CD14-positive monocyte (primary cell): ENCODE measurements at regions not wholly inside any gene's neighbourhood (a gene's known extent, or its start where the extent isn't known, plus 50 kb on each side); places are given as distances from the start of the nearest gene placed in this dataset.

Experiments used
- DNase-seq, 3 donors: peaks; one replicate each; pipeline ENCODE4 v3.0.0-alpha.2; 2011 to 2022
- H2AFZ ChIP-seq: 2 replicates; pipeline ENCODE4 v1.6.0; 2012; ENCODE audit warnings: mild to moderate bottlenecking, low read depth, low read length, inconsistent platforms; ENCODE audit not compliant: insufficient read depth, poor library complexity, severe bottlenecking
- H3K27ac ChIP-seq, 2 donors: 1 replicate in 1 of 2; 2 replicates in 1 of 2; pipeline ENCODE4 v1.5.1; 2012 to 2013; ENCODE audit warnings: low read length in 2 of 2, control low read depth in 1 of 2, inconsistent platforms in 1 of 2, low read depth in 1 of 2, mild to moderate bottlenecking in 1 of 2
- H3K27me3 ChIP-seq, 2 donors: one replicate each; pipeline versions ENCODE4 v1.6.0 to v1.6.1; 2011 to 2013; ENCODE audit warnings: low read length in 2 of 2; ENCODE audit not compliant: control insufficient read depth in 2 of 2, insufficient read depth in 2 of 2
- H3K36me3 ChIP-seq, 2 donors: replicated peaks in 1 of 2; 1 replicate in 1 of 2; 2 replicates in 1 of 2; pipeline versions ENCODE4 v1.5.1 to v1.6.1; 2012 to 2013; ENCODE audit warnings: low read length in 2 of 2, control low read depth in 1 of 2, inconsistent platforms in 1 of 2, mild to moderate bottlenecking in 1 of 2; ENCODE audit not compliant: insufficient read depth in 2 of 2, control insufficient read depth in 1 of 2
- H3K4me1 ChIP-seq, 2 donors: 1 replicate in 1 of 2; 2 replicates in 1 of 2; pipeline versions ENCODE4 v1.5.1 to v1.6.1; 2012 to 2013; ENCODE audit warnings: low read length in 2 of 2, control low read depth in 1 of 2, inconsistent platforms in 1 of 2, mild to moderate bottlenecking in 1 of 2, moderate library complexity in 1 of 2; ENCODE audit not compliant: insufficient read depth in 2 of 2, control insufficient read depth in 1 of 2
- H3K4me2 ChIP-seq: replicated peaks from 2 replicates; pipeline ENCODE3; 2012; ENCODE audit warnings: low read length, moderate library complexity, mild to moderate bottlenecking; ENCODE audit not compliant: poor library complexity, severe bottlenecking; ENCODE audit errors: extremely low read depth
- H3K4me3 ChIP-seq, 3 experiments: fragments of 200-600 bp in 1 of 3; sonication (generic) in 1 of 3; replicated peaks in 1 of 3; 1 replicate in 2 of 3; 2 replicates in 1 of 3; pipeline ENCODE4 v1.5.1; 2011 to 2013; ENCODE audit warnings: low read length in 3 of 3, mild to moderate bottlenecking in 3 of 3, control low read depth in 2 of 3, low read depth in 2 of 3, inconsistent platforms in 1 of 3, moderate library complexity in 1 of 3
- H3K79me2 ChIP-seq: 2 replicates; pipeline ENCODE4 v1.6.0; 2012; ENCODE audit warnings: mild to moderate bottlenecking, control low read depth, inconsistent platforms, low read length, moderate library complexity; ENCODE audit not compliant: insufficient read depth
- H3K9ac ChIP-seq: 2 replicates; pipeline ENCODE4 v1.6.0; 2017; ENCODE audit warnings: low read length, mild to moderate bottlenecking; ENCODE audit not compliant: insufficient read depth, poor library complexity, severe bottlenecking
- H3K9me3 ChIP-seq, 2 donors: replicated peaks in 1 of 2; 1 replicate in 1 of 2; 2 replicates in 1 of 2; pipeline versions ENCODE4 v1.5.1 to v1.6.1; 2012 to 2013; ENCODE audit warnings: low read length in 2 of 2, control low read depth in 1 of 2; ENCODE audit not compliant: control insufficient read depth in 1 of 2, insufficient read depth in 1 of 2
- H4K20me1 ChIP-seq: 2 replicates; pipeline ENCODE4 v1.6.0; 2012; ENCODE audit warnings: mild to moderate bottlenecking, low read length, control low read depth, moderate library complexity; ENCODE audit not compliant: insufficient read depth
- H3K27ac Mint-ChIP-seq, 7 donors: one replicate each; pipeline ENCODE4 v1.8.0; 2020; ENCODE audit warnings: mild to moderate bottlenecking in 7 of 7, mixed read lengths in 7 of 7, moderate library complexity in 6 of 7, inconsistent platforms in 2 of 7
- H3K27me3 Mint-ChIP-seq, 3 donors: one replicate each; pipeline ENCODE4 v1.8.0; 2021 to 2022; ENCODE audit warnings: low read depth in 3 of 3, mild to moderate bottlenecking in 3 of 3, mixed read lengths in 3 of 3, moderate library complexity in 3 of 3, inconsistent platforms in 1 of 3
- H3K36me3 Mint-ChIP-seq, 2 donors: one replicate each; pipeline ENCODE4 v1.8.0; 2020; ENCODE audit warnings: mixed read lengths in 2 of 2, inconsistent platforms in 1 of 2, mild to moderate bottlenecking in 1 of 2
- H3K4me1 Mint-ChIP-seq: one replicate; pipeline ENCODE4 v1.8.0; 2020; ENCODE audit warnings: mild to moderate bottlenecking, mixed read lengths
- H3K4me3 Mint-ChIP-seq, 2 donors: one replicate each; pipeline ENCODE4 v1.8.0; 2020; ENCODE audit warnings: mild to moderate bottlenecking in 2 of 2, mixed read lengths in 2 of 2, moderate library complexity in 1 of 2
- H3K9me3 Mint-ChIP-seq, 7 donors: one replicate each; pipeline ENCODE4 v1.8.0; 2020 to 2022; ENCODE audit warnings: mixed read lengths in 7 of 7, mild to moderate bottlenecking in 6 of 7, moderate library complexity in 6 of 7, inconsistent platforms in 2 of 7
- CTCF ChIP-seq: fragments of 200-600 bp; IDR thresholded peaks from one replicate; pipeline ENCODE4 v1.8.0; 2022; ENCODE audit warnings: antibody characterized with exemption, mild to moderate bottlenecking
- WGBS: methylation state at CpG from one replicate; pipeline ENCODE4 v1.1.5; 2013; ENCODE audit warnings: missing lambda C conversion rate; ENCODE audit not compliant: insufficient coverage; 5-methylcytosine and 5-hydroxymethylcytosine counted together
- intact Hi-C, 2 donors: fragments of 100-400 bp; cut with micrococcal nuclease; formaldehyde crosslinking; loops; one replicate each; pipeline versions ENCODE4 v1.15.0 to v1.15.1; 2023

DNA sequence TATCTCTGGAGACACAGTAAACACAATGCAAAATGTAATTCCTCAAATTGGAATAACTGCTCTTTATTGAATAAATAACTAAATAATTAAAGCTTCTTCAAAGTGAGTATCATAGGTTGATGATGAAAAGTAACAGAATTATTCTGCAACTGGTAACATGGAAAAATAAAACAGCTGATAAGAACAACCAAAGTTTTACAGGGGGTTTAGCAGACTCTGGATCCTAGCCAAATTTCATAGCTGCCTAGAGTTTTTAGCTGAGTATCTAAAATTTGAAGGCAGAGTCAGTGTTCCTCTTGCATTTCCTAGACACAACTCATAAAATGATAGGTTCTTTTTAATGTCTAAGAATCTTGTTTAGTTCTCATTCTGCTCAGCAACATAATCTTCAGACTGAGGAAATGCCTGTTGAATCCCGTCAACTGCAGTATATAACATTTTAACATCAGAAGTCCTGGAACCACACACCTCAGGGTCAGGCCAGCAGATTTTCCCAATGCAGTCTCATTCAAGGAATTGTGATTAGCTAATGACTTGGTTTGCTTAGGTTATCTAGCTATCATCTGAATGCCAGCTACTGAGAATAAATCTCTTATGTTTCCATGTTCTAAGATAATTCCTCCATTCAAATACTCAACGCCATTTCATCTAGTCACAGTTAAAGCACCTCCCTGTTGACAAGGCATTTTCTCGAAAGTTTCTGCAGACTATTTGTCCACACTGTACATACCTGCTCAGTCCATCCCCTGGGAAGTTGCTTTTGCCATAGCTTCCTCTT, 411.6 kb downstream of the BCAT1 start:
- H3K36me3 Mint-ChIP-seq = no peaks in the 10 kb centered on the region
- intact Hi-C loops = no loop called here
- H3K4me3 Mint-ChIP-seq = no peak overlapping the region
- TF ChIP-seq CTCF = no peak
- no peaks in the 10 kb centered on the region for H3K36me3 ChIP-seq
- WGBS = 93% methylated on average over 2 of the region's 3 CpGs
- H4K20me1 ChIP-seq = no peaks in the 10 kb centered on the region
- no peak overlapping the region for H2AFZ ChIP-seq
- no peak for DNase-seq
- no peak overlapping the region for H3K27ac ChIP-seq
- H3K4me1 ChIP-seq = no peaks in the 10 kb centered on the region
- H3K9ac ChIP-seq = no peak overlapping the region
- no peaks in the 10 kb centered on the region for H3K27me3 Mint-ChIP-seq
- H3K79me2 ChIP-seq = no peaks in the 10 kb centered on the region
- H3K9me3 ChIP-seq = no peaks in the 10 kb centered on the region
- H3K4me2 ChIP-seq = no peak overlapping the region
- H3K4me3 ChIP-seq = no peak overlapping the region
- no peak overlapping the region for H3K27ac Mint-ChIP-seq
- no peaks in the 10 kb centered on the region for H3K4me1 Mint-ChIP-seq
- no peaks in the 10 kb centered on the region for H3K27me3 ChIP-seq
- H3K9me3 Mint-ChIP-seq = peaks cover 0 to 3% (median 0%) of the 10 kb centered on the region in 7 donors

GRCh38 chr12:24535334-24536069, 413.4 kb downstream of the BCAT1 start:
- Mint-ChIP-seq H3K4me1 (no peaks in the 10 kb centered on the region), H3K9me3 (peaks cover 0 to 5% (median 0%) of the 10 kb centered on the region in 7 donors), H3K27ac (no peak overlapping the region), H3K36me3 (no peaks in the 10 kb centered on the region), H3K4me3 (no peak overlapping the region), H3K27me3 (no peaks in the 10 kb centered on the region)
- no peaks in the 10 kb centered on the region for H3K9me3 ChIP-seq
- H3K79me2 ChIP-seq = no peaks in the 10 kb centered on the region
- WGBS = 99% methylated on average over 5 of the region's 6 CpGs
- H2AFZ ChIP-seq = no peak overlapping the region
- no peak for TF ChIP-seq CTCF
- H3K27ac ChIP-seq = no peak overlapping the region
- H3K36me3 ChIP-seq = no peaks in the 10 kb centered on the region
- no peaks in the 10 kb centered on the region for H4K20me1 ChIP-seq
- H3K4me3 ChIP-seq = no peak overlapping the region
- no peak overlapping the region for H3K9ac ChIP-seq
- H3K27me3 ChIP-seq = no peaks in the 10 kb centered on the region
- no peak overlapping the region for H3K4me2 ChIP-seq
- intact Hi-C loops = no loop called here
- H3K4me1 ChIP-seq = no peaks in the 10 kb centered on the region
- DNase-seq = no peak
